ENCODE measurements at regions not wholly inside any gene's neighbourhood (a gene's known extent, or its start where the extent isn't known, plus 50 kb on each side); places are given as distances from the start of the nearest gene placed in this dataset.

- H3K27ac ChIP-seq, result no peak overlapping the region
- FAIRE-seq (no peak), ATAC-seq (no peak), DNase-seq (no peak)
- no peaks in the 10 kb centered on the region for H3K4me1 ChIP-seq
- H3K4me3 ChIP-seq, result no peak overlapping the region
- no peaks in the 10 kb centered on the region for H3K27me3 ChIP-seq
- TF ChIP-seq CTCF (IDR thresholded peaks at IDR 0.05), result no peak
- no peaks in the 10 kb centered on the region for H3K36me3 ChIP-seq
- H3K9me3 ChIP-seq, result no peaks in the 10 kb centered on the region
- intact Hi-C loops (cut with DNase I), result no loop called here
Measured at GRCh38 chr13:34655554-34655953, 286.5 kb upstream of the NBEA start.

- FAIRE-seq (no peak), ATAC-seq (no peak), DNase-seq (no peak)
- H3K9me3 ChIP-seq, result no peaks in the 10 kb centered on the region
- H3K4me3 ChIP-seq, result no peak overlapping the region
- intact Hi-C loops (cut with DNase I), result no loop called here
- WGBS, 2 donors, result 91 to 92% methylated on average over 1 of the region's 1 CpG
- H3K4me1 ChIP-seq, result no peaks in the 10 kb centered on the region
- H3K36me3 ChIP-seq, result no peaks in the 10 kb centered on the region
- no peaks in the 10 kb centered on the region for H3K27me3 ChIP-seq
- no peak overlapping the region for H3K27ac ChIP-seq
- no peak for TF ChIP-seq CTCF (IDR thresholded peaks at IDR 0.05)
Measured at GRCh38 chr13:34657716-34658115, 284.4 kb upstream of the NBEA start.

- no peaks in the 10 kb centered on the region for H3K36me3 ChIP-seq
- no peaks in the 10 kb centered on the region for H3K4me1 ChIP-seq
- no peak for TF ChIP-seq CTCF (IDR thresholded peaks at IDR 0.05)
- no peaks in the 10 kb centered on the region for H3K27me3 ChIP-seq
- FAIRE-seq (no peak), DNase-seq (no peak), ATAC-seq (no peak)
- no peak overlapping the region for H3K4me3 ChIP-seq
- no peak overlapping the region for H3K27ac ChIP-seq
- no peaks in the 10 kb centered on the region for H3K9me3 ChIP-seq
- 78 to 83% methylated on average over 11 of the region's 11 CpGs for WGBS, 2 donors
- intact Hi-C loops (cut with DNase I), result no loop called here
Measured at GRCh38 chr13:34667286-34668218, 274.5 kb upstream of the NBEA start.

GRCh38 chr13:34671137-34671536 is 270.9 kb upstream of the NBEA start:
- no peak for FAIRE-seq

More at GRCh38 chr13:34671137-34671536, 270.9 kb upstream of the NBEA start:
- Histone ChIP-seq H3K9me3 (no peaks in the 10 kb centered on the region), H3K36me3 (no peaks in the 10 kb centered on the region), H3K27ac (no peak overlapping the region), H3K27me3 (no peaks in the 10 kb centered on the region), H3K4me1 (no peaks in the 10 kb centered on the region), H3K4me3 (no peak overlapping the region)
- intact Hi-C loops (cut with DNase I), result no loop called here
- no peak for ATAC-seq
- TF ChIP-seq CTCF (IDR thresholded peaks at IDR 0.05), result no peak
- DNase-seq, result no peak

Data from pancreas (tissue), 10 donors.